ENCODE measurements at regions not wholly inside any gene's neighbourhood (a gene's known extent, or its start where the extent isn't known, plus 50 kb on each side); places are given as distances from the start of the nearest gene placed in this dataset.

- DNase-seq (ENCODE audit: low spot score) = no peak
Observed at GRCh38 chr19:31402529-31403316, 53.5 kb upstream of the TSHZ3 start.

GRCh38 chr19:31406106-31406505, 56.9 kb upstream of the TSHZ3 start:
- no peak for DNase-seq (ENCODE audit: low spot score)

GRCh38 chr19:31408460-31409124, 59.4 kb upstream of the TSHZ3 start:
- DNase-seq (ENCODE audit: low spot score) = no peak

GRCh38 chr19:31413353-31413752, 64.1 kb upstream of the TSHZ3 start:
- DNase-seq (ENCODE audit: low spot score) = no peak

GRCh38 chr19:31415322-31415721, 66.1 kb upstream of the TSHZ3 start:
- DNase-seq (ENCODE audit: low spot score) = no peak

DNA sequence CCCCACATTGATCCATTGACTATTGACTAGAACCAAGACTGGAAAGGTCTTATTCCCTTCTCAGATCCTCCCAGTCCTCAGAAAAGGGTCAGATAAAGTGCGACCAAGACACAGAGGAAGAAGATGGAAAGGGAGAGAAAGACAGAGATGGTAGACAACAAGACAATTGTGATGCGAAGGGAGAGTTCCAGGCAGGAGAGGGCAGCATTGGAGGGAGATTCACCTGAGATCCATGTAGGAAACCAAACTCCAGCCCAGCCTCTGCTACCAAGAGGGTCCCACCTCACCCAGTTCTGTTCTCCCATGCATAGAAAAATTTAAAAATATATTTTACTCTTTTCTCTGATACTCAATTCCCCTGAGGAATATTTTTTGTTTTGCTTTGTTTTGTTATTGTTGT, 67.3 kb upstream of the TSHZ3 start:
- DNase-seq (ENCODE audit: low spot score) = no peak

- DNase-seq (ENCODE audit: low spot score) = no peak
Observed at GRCh38 chr19:31418055-31418454, 68.8 kb upstream of the TSHZ3 start.

DNA sequence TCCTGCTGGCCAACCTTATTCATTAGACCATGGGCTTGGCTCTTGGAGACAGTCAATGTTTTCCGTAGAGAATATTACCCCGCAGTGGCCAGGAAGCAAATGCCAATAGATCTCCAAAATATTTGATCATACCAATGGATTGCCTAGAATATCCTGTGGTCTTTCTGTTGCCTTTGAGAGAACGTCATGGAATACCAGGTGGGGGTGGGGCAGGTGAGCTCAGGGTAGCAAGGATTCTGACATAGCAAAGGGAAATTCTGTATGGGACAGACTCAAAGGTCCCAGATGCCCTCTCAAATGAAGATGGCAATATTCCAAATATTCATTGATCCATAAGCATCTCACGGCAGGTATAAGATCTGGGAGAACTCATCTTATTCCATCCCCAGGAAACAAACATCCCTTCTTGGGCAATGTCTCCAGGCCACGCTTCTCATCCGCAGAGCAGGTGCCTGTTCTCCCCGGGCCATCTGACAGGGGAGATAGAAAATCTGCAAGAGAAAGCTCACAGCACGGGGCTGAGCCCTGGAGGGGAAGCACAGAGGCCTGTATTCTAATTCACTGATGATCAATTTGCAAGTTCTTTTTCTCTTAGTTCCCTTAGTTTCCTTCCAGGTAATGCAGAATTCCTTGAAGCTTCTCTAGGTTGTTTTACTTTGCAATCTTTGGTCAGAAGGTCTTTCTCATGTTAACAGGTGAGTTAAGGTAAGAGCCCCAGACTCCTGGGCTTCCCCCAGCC, 69.6 kb upstream of the TSHZ3 start:
- no peak for DNase-seq (ENCODE audit: low spot score)

DNA sequence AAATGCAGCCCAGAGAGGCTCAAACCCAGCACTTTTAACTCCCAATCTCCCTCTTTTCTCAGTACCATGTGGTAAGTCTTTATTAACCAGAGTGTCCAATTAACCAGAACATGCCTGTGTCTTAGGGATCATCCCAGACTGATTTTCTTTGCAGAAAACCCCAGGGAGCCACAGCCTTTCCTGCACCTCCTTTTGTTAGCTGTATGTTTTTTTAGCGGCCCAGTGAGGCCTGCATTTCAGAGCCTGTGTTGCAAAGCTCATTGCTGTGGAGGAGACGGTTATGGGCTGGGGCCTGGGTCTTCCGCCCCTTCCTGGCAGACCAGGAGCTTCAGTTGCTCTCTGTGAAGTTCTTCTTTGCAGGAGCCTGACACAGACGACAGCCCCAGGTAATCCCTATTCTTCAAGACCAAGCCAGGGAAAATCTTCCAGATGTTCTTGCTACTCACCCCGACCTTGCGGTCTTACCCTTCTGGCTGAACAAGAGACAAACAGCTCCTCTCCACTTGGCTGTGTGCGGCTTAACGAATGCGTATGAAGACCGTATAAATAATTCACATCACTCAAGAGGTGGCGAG, 70.7 kb upstream of the TSHZ3 start:
- no peak for DNase-seq (ENCODE audit: low spot score)

GRCh38 chr19:31421082-31421481, 71.8 kb upstream of the TSHZ3 start:
- DNase-seq (ENCODE audit: low spot score) = no peak

- DNase-seq (ENCODE audit: low spot score) = no peak
Observed at GRCh38 chr19:31421856-31422255, 72.6 kb upstream of the TSHZ3 start.

DNA sequence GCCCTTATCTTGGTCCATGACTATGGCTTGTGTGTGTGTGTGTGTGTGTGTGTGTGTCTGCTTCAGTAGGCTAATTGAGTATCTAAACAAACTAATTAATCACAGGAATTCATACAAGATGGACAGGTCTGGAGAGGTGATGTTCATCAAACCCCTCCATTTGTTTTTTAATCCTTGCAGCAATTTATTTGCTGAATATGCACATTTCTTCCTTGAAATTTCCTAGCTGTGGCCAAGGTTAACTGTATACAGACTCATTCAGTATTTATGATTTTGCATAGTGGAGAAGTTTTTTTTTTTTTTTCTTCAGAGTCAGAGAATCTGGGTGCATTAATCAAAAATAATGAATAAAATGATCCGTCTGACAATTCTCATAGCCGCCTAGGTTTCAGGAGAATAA, 74.7 kb upstream of the TSHZ3 start:
- no peak for DNase-seq (ENCODE audit: low spot score)

- no peak for DNase-seq (ENCODE audit: low spot score)
Observed at GRCh38 chr19:31424861-31425620, 75.8 kb upstream of the TSHZ3 start.

- DNase-seq (ENCODE audit: low spot score) = no peak
Observed at GRCh38 chr19:31427857-31428256, 78.6 kb upstream of the TSHZ3 start.

GRCh38 chr19:31430381-31430780, 81.1 kb upstream of the TSHZ3 start:
- DNase-seq (ENCODE audit: low spot score) = no peak

DNA sequence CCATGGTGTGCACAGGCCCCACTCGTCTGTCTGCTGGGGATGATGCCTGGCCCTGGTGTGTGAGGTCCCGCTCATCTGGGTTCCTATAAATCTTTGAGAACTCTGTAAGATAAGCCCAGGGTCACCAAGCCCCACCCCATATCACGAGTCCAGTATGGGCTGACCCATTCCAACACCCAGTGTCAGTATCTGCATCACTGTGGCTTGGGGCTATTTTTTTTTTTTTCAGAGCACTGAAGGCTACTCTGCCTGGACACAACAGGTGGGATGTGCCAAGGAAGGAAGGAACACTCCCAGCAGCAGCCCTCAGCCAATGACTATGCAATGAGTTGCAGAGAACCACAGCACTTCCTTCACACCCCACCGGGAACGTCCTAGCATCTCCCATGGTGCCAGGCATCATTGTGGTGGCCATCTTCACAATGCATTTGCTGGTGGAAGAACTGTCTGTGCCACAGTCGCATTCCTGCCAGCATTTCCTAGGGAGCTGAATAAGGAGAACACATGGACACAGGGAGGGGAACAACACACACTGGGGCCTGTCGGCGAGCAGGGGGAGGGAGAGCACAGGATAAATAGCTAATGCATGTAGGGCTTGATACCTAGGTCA, 83.1 kb upstream of the TSHZ3 start:
- no peak for DNase-seq (ENCODE audit: low spot score)

DNA sequence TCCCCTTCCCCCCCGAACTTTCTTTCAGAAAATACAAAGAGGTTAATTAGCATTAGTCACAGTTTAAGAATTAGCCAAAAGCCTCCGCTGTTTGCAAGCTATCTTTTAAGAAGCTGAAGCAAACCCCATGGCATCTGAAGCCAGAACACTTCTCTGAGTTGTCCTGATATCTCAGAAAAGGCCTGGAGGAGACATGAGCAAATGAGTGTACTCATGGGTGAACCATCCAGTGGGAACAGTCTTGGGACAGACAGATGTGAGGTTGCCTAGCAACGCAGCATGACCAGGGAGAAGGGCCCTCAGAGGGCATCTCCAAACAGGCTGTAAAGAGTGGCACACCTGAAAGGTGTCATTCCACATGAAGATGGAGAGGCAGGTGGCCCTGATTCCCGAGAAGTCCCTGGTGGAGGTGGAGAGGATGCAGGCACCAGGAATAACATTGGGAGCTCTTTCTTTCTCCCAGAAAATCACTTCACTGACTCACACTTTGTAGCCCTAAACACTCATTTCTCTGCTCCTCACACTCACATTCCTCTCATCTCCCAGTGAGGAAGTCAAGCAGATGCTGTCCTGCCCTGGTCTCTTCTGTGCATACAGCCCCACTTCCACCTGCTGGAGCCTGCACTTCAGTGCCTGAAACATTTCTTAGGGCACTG, 87.0 kb upstream of the TSHZ3 start:
- DNase-seq (ENCODE audit: low spot score) = no peak

DNA sequence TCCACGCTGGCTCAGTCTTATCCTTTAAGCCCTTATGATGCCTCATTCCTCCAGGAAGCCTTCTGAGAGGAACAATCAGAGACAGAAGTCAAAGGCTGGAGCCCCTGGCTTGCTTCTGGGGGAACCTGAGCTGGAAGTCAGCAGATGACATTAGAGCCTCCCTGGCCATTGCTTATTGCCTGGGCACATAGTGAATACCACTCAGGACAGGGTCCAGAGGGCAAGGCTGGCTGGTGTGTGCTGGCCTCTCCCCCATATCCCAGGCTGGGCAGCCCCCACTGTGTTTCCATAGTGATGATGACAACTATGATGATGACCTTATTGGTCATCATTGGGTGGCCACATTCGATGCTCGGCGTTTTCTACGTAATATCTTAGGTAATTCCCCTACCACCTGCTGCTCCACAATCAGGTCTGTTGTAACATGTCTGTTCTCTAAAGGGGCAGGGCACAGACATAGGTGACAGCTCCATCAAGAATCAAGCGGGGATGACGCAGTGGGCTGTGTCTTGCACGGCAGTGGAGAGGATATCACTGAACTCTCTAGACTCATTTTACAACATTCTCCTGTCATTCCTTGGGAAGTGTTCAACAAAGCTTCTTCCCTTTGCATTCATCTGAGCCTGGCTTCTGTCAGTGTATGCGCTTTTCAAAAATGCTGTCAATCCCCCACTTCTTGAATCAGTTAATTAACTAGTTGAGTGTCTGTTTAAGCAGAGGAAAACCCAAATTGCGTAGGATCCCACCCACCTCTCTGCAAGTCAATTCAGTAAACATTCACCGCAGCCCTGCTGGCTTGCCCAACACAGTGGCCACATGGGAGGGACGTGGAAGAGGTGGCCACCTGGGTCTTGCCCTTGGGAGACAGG, 89.4 kb upstream of the TSHZ3 start:
- no peak for DNase-seq (ENCODE audit: low spot score)

DNA sequence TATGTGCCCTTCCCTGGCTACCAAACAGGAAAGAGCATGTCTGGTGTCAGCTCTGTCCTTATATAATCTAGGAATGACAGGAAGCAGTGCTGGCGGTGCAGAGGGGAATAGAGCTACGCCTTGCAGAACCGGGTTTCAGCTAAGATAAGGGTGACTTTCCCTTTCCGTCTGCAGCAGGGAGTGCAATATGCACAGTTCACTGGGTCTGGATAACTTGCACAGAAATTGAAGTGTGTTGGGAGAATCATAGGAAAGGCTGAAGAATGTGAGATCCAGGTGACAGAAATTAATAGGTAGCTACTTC, 90.0 kb upstream of the TSHZ3 start:
- no peak for DNase-seq (ENCODE audit: low spot score)

GRCh38 chr19:31444931-31445330, 95.7 kb upstream of the TSHZ3 start:
- no peak for DNase-seq (ENCODE audit: low spot score)

Data from HT-29 (cell line).